BLaER1 (cell line): ENCODE measurements at regions not wholly inside any gene's neighbourhood (a gene's known extent, or its start where the extent isn't known, plus 50 kb on each side); places are given as distances from the start of the nearest gene placed in this dataset.

Experiments used
- H3K27ac ChIP-seq: shearing (Covaris generic); formaldehyde crosslinking; 2 replicates; pipeline ENCODE4 v1.8.1; 2022
- H3K27me3 ChIP-seq: shearing (Covaris generic); formaldehyde crosslinking; 2 replicates; pipeline ENCODE4 v1.8.1; 2022
- H3K36me3 ChIP-seq: shearing (Covaris generic); formaldehyde crosslinking; 2 replicates; pipeline ENCODE4 v1.8.1; 2022
- H3K4me1 ChIP-seq: shearing (Covaris generic); formaldehyde crosslinking; 2 replicates; pipeline ENCODE4 v1.8.1; 2022
- H3K4me2 ChIP-seq: shearing (Covaris generic); formaldehyde crosslinking; 2 replicates; pipeline ENCODE4 v1.8.1; 2022
- H3K4me3 ChIP-seq: shearing (Covaris generic); formaldehyde crosslinking; 2 replicates; pipeline ENCODE4 v1.8.1; 2022
- H3K9ac ChIP-seq: shearing (Covaris generic); formaldehyde crosslinking; 2 replicates; pipeline ENCODE4 v1.8.1; 2022
- H3K9me3 ChIP-seq: shearing (Covaris generic); formaldehyde crosslinking; 2 replicates; pipeline ENCODE4 v1.8.1; 2022
- H4K20me1 ChIP-seq: shearing (Covaris generic); formaldehyde crosslinking; 2 replicates; pipeline ENCODE4 v1.8.1; 2022
- Cebpa-rat ChIP-seq: shearing (Covaris generic); IDR thresholded peaks from 2 replicates; pipeline ENCODE4 v1.8.1; 2022

- Histone ChIP-seq H4K20me1 (no peaks in the 10 kb centered on the region), H3K4me2 (no peak overlapping the region), H3K36me3 (no peaks in the 10 kb centered on the region), H3K4me1 (no peaks in the 10 kb centered on the region), H3K27ac (no peak overlapping the region), H3K9ac (no peak overlapping the region), H3K4me3 (no peak overlapping the region), H3K9me3 (no peaks in the 10 kb centered on the region), H3K27me3 (no peaks in the 10 kb centered on the region)
- TF ChIP-seq Cebpa-rat: no peak
These were observed 934.3 kb upstream of the CDH10 start for GRCh38 chr5:25579111-25579510.

DNA sequence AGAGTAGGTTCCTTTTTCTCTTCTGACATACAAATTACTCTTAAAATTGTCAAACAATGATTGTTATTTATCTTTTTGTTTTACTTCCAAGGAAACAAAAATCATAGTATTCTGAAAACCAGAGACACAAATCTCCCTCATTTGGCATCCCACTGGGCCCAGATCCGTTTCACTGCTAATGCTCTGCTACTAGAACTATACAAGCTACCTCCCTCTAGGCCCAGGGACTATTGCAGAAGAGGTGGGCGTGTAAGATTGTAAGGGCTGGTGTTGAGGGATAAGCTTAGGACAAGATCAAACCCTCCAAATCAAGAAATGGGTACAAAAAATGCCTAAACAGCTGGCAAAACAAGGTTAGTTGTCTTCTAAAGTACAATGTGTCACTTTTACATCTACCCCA lies 928.9 kb upstream of the CDH10 start:
- TF ChIP-seq Cebpa-rat: no peak
- H3K4me1 ChIP-seq: no peaks in the 10 kb centered on the region
- no peaks in the 10 kb centered on the region for H4K20me1 ChIP-seq

DNA sequence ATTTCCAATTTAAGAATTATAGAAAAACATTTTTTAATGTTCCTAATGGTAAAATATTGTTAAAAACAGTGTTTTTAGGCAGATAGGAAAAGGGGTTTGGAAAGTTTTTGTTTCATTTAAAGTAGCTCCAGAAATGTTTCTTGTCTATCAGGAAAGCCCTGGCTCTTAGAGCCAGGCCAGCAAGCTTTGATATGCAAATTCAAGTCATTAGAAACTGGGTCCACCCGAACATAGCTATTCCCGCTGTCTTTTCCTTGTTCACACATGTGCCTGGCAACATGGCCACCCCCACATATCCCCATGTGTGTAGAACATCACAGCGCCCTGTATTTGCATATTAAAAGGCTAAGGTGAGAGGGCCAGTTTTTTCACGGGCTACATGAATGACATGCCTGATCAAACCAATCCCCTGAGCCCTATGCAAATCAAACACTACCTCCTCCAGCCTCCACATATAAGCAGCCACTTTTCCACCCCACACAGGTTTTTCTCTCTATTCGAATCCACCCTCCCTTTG lies 925.3 kb upstream of the CDH10 start:
- no peaks in the 10 kb centered on the region for H3K36me3 ChIP-seq
- H3K4me2 ChIP-seq: no peak overlapping the region
- H3K27me3 ChIP-seq: no peaks in the 10 kb centered on the region
- H3K9me3 ChIP-seq: peaks cover 8% of the 10 kb centered on the region
- H3K4me1 ChIP-seq: no peaks in the 10 kb centered on the region
- H3K4me3 ChIP-seq: no peak overlapping the region
- no peak overlapping the region for H3K27ac ChIP-seq
- H4K20me1 ChIP-seq: no peaks in the 10 kb centered on the region
- no peak overlapping the region for H3K9ac ChIP-seq
- no peak for TF ChIP-seq Cebpa-rat

More for the DNA sequence above, 928.9 kb upstream of the CDH10 start:
- Histone ChIP-seq H3K27me3 (no peaks in the 10 kb centered on the region), H3K4me3 (no peak overlapping the region), H3K9me3 (peaks cover 8% of the 10 kb centered on the region), H3K9ac (no peak overlapping the region), H3K4me2 (no peak overlapping the region), H3K36me3 (no peaks in the 10 kb centered on the region), H3K27ac (no peak overlapping the region)

DNA sequence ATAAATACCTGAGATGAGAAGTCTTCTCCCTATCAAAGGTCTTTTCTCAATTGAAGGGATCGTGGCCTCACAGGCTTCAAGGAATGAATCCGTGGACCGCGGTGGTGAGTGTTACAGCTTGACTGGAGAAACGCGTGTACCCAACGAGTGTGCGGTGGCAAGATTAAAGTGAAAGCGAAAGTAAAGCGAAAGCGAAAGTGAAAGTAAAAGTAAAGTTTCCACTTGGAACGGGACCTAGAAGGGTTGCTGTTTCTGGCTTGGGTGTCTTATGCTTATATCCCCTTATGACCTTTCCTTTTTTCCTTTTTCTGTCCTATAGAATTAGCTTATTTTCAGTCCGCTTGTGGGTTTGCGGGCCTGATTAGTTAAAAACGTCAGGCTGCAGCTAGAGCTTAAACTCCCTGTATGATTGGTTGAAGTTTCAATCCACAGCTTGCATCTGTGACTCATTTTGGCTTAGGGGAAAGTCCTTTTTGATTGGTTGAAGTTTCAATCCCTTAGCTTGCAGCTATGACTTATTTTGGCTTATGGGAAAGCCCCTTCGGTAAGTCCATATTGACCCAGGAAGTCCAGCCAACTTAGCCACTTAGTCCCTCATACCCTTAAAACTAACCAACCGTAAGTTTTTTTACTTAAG lies 924.3 kb upstream of the CDH10 start:
- peaks cover 8% of the 10 kb centered on the region for H3K9me3 ChIP-seq
- no peak overlapping the region for H3K9ac ChIP-seq
- no peak overlapping the region for H3K4me3 ChIP-seq
- no peaks in the 10 kb centered on the region for H4K20me1 ChIP-seq
- no peak for TF ChIP-seq Cebpa-rat
- H3K27me3 ChIP-seq: no peaks in the 10 kb centered on the region
- no peaks in the 10 kb centered on the region for H3K36me3 ChIP-seq
- H3K4me2 ChIP-seq: no peak overlapping the region
- H3K27ac ChIP-seq: no peak overlapping the region
- H3K4me1 ChIP-seq: no peaks in the 10 kb centered on the region

DNA sequence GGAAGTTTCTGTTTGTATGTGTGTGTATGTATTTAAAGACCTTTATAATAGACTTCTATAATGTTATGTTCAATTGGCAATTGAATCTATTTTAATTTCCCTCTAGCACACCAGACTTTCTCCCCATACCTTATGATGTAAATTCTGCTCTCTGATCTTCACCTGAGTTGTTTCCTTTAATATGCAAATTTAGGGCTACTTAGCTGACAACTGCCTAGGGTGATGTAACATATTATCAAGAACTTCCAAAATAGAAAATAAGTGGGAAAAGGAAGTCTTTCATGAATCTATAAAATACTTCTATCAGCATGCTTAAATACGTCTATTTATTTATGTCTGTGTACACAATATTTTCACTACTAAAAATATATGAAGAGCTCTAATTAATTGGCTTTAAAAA lies 923.5 kb upstream of the CDH10 start:
- Histone ChIP-seq H3K27ac (no peak overlapping the region), H4K20me1 (no peaks in the 10 kb centered on the region), H3K4me2 (no peak overlapping the region), H3K4me1 (no peaks in the 10 kb centered on the region), H3K4me3 (no peak overlapping the region), H3K36me3 (no peaks in the 10 kb centered on the region), H3K9me3 (peaks cover 13% of the 10 kb centered on the region), H3K27me3 (no peaks in the 10 kb centered on the region), H3K9ac (no peak overlapping the region)
- TF ChIP-seq Cebpa-rat: no peak

DNA sequence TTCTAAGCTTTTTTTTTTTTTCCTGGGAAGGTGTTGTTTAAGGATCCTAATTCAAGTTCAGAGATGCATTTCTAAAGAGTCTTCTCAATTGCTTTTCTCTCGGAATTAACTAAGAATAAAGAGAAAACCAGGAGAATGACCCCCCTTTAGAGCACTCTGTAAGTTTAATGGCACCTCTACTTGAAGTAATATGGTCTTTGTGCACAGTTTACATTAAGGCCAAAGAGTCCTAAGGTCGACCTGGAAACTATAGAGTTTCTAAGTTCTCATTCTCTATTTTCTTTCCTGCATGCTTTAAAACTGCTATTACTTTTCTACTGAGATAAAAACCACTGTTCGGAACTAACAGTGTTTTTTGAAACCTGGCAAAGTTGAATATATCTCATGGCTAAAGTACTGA lies 923.1 kb upstream of the CDH10 start:
- H4K20me1 ChIP-seq: no peaks in the 10 kb centered on the region
- peaks cover 17% of the 10 kb centered on the region for H3K9me3 ChIP-seq
- no peak for TF ChIP-seq Cebpa-rat
- no peak overlapping the region for H3K9ac ChIP-seq
- no peak overlapping the region for H3K4me3 ChIP-seq
- H3K36me3 ChIP-seq: no peaks in the 10 kb centered on the region
- H3K27me3 ChIP-seq: no peaks in the 10 kb centered on the region
- H3K4me2 ChIP-seq: no peak overlapping the region
- no peaks in the 10 kb centered on the region for H3K4me1 ChIP-seq
- H3K27ac ChIP-seq: no peak overlapping the region

DNA sequence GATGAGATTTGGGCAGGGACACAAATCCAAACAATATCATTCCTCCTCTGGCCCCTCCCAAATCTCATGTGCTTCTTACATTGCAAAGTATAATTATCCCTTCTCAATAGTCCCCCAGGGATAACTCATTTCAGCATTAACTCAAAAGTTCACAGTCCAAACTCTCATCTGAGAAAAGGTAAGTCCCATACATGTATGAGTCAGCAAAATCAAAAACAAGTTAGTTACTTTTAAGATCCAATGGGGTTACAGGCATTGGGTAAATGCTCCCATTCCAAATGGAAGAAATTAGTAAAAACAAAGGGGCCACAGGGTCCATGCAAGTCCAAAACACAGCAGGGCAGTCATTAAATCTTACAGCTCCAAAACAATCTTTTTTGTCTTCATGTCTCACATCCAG lies 917.9 kb upstream of the CDH10 start:
- H3K4me2 ChIP-seq: no peak overlapping the region
- no peaks in the 10 kb centered on the region for H3K36me3 ChIP-seq
- no peaks in the 10 kb centered on the region for H4K20me1 ChIP-seq
- H3K4me3 ChIP-seq: no peak overlapping the region
- H3K4me1 ChIP-seq: no peaks in the 10 kb centered on the region
- H3K27ac ChIP-seq: no peak overlapping the region
- H3K9ac ChIP-seq: no peak overlapping the region
- TF ChIP-seq Cebpa-rat: no peak
- no peaks in the 10 kb centered on the region for H3K27me3 ChIP-seq
- peaks cover 16% of the 10 kb centered on the region for H3K9me3 ChIP-seq

DNA sequence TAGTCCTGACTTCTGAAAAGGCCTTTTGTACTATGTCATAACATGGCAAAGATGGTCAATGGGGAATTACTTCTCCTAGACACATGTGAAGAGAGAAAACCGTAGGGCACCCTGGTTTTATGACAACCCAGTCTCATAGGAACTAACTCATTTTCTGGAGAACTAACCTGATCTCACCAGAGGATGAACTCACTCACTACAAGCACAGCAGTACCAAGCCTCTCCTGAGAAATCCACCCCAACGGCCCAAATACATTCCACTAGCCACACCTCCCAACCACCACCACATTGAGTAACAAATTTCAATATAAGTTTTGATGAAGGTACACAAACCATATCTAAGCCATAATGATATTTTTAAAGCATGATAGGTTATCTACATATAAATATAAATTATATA lies 909.3 kb upstream of the CDH10 start:
- Histone ChIP-seq H3K9me3 (no peaks in the 10 kb centered on the region), H3K9ac (no peak overlapping the region), H3K4me2 (no peak overlapping the region), H3K27me3 (no peaks in the 10 kb centered on the region), H3K4me1 (no peaks in the 10 kb centered on the region), H4K20me1 (no peaks in the 10 kb centered on the region), H3K27ac (no peak overlapping the region), H3K4me3 (no peak overlapping the region), H3K36me3 (no peaks in the 10 kb centered on the region)
- TF ChIP-seq Cebpa-rat: no peak

DNA sequence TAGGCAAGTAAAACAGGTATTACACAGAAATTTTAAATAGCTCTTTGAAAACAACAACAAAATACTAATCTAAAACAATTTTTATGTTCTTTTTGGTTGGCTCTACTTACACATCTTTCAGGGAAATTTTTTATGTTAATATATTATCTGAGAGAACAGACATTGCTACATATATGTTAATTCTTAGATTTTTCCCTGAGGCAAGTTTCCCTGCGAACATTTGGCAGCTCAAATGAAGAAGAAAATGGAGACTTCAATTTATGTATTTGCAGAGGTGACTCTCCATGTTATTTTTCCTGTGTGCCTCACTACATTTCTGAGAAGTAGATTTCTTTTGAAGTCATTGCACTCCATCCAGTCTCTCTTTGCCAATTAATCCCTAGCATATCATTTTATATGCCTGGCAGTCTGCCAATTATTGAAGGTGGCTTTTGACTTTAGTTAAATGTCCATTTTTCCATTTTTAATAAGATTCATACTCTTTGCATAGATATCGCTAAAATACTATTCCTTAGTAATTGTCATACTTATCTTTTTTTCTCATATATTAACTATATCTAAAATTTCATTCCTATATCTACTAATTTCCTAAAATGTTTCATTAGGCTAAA lies 908.2 kb upstream of the CDH10 start:
- no peaks in the 10 kb centered on the region for H3K27me3 ChIP-seq
- H3K4me2 ChIP-seq: no peak overlapping the region
- no peak overlapping the region for H3K9ac ChIP-seq
- no peaks in the 10 kb centered on the region for H3K9me3 ChIP-seq
- no peak for TF ChIP-seq Cebpa-rat
- H4K20me1 ChIP-seq: no peaks in the 10 kb centered on the region
- H3K27ac ChIP-seq: no peak overlapping the region
- no peaks in the 10 kb centered on the region for H3K4me1 ChIP-seq
- no peak overlapping the region for H3K4me3 ChIP-seq
- H3K36me3 ChIP-seq: no peaks in the 10 kb centered on the region

DNA sequence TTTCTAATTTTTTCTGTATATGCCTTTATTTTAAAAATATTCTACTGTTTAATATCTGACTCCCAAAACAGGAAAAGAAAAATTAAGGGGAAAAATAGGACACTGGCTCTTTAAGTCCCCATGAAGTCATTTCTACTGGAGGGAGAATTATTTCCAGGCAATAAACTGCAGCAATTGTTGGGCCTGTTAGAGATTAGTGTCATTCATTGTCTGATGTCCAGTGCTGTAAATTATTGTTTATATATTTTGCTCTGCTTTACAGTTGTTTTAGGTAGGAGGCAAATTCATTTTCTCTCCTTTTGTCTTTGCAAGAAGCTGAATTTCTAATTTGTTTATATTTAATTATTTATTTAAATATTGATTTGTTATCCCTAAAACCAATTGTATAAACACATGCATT lies 906.0 kb upstream of the CDH10 start:
- Histone ChIP-seq H3K4me2 (no peak overlapping the region), H4K20me1 (no peaks in the 10 kb centered on the region), H3K4me3 (no peak overlapping the region), H3K27ac (no peak overlapping the region), H3K9me3 (no peaks in the 10 kb centered on the region), H3K27me3 (no peaks in the 10 kb centered on the region), H3K9ac (no peak overlapping the region), H3K36me3 (no peaks in the 10 kb centered on the region), H3K4me1 (no peaks in the 10 kb centered on the region)
- TF ChIP-seq Cebpa-rat: no peak
